Midbrain (tissue), 1 donor: ENCODE measurements at regions not wholly inside any gene's neighbourhood (a gene's known extent, or its start where the extent isn't known, plus 50 kb on each side); places are given as distances from the start of the nearest gene placed in this dataset.
"Not testable (repeated sequence)": the region's sequence is repeated elsewhere in the genome, so short reads cannot be mapped to it uniquely, and the experiment has no call there.

Experiments
- DNase-seq: peaks from one replicate; lab custom pipeline; 2025; lab: John Stamatoyannopoulos, UW

DNA sequence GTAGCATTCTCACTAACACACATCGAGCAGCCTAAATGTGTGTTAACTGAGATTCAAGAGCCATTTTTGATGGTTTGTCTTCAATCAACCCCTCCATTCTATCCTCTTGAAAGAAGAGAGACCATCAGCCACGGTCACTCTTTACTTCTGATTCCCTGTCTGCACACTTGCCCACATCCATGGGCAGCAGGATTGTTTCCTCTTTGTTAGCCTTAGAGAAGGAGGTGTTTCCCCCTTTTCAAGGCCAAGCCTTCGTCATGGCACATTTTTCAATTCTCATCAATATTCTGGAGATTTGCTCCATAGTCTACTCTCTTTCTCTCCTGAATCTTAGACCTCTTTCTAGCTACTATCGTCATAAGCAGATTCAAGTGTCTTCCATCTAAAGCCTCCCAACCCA lies 522.4 kb upstream of the NAALADL2 start:
- no peak for DNase-seq

DNA sequence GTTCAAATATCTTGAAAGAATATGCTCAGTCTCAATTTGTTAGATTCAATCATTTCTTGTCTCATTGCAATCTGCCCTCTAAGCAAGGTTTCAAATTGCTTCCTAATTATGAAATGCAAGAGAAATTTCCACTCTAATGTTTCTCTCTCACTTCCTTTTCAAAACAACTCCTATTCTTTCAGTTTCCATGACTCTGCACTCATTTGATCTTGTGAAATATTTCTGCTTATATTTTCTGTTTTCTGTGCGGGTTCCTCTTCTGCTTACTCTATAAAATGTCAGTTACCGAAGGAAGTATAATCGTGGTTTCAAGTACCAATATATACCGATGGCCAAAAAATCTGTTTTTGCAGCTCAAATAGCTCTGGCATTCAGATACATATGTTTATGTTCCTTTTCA lies 521.9 kb upstream of the NAALADL2 start:
- no peak for DNase-seq

DNA sequence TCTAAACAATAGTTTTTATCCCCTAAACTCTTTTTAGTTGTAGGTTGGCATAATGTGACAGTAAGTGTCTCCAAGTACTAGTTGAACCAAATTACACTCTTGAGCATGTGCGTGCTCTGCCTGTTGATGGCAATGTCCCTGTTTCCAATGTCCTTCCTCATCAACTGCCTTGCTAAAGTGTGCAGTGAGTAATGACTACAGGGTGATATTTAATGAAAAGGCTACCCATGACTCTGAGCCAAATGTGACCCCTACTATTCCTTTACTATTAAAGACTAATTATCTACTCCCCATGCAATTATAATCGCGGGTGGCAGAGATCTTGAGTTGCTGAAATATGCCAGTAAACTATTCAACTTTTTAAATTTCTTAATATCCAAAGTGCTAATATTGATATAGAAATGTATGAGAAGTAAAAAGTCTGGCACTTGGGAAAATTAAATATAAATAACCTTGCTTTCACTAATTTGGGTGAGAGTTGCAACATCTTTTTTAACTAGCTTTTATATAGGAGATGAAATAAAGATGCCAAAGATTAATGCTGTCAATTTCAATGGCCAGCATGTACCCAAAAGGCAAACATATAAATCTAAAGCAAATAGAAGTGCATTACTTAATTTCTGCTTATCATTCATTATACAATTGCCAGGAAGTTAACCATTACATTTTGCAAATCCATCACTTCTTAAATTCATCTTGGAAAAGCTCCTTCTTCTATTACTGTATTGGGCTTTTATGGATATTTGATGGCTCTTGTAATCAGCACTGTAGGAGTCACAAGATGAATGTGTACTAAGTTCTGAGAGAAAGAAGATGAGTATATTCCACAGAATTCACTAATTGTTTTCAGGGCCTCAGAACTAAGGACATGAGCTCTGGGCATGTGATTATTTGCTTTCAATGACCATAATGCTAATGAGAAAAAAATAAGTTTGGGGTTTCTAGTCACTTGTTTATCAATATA lies 518.2 kb upstream of the NAALADL2 start:
- DNase-seq: no peak

DNA sequence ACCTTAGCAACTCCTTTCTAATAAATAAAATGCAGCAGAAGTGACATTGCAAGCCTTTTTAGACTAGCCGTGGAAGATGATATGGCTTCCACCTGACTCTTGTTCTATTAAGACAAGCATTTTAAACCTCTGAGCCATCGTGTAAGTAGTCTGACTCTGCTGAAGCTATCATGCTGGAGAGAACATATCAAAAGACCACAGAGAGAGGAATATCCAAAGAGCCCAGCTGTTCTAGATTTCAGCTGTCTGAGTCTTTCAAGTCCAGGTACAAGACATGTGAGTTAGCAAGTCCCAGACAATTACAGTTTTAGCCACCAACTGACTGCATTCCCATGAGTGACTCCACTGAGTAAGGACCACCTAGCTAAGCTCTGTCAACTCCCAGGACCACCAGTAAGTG lies 517.0 kb upstream of the NAALADL2 start:
- DNase-seq: no peak

- no peak for DNase-seq
Observed at GRCh38 chr3:174342941-174343501, 516.1 kb upstream of the NAALADL2 start.

- no peak for DNase-seq
Observed at GRCh38 chr3:174346141-174346540, 513.0 kb upstream of the NAALADL2 start.

DNA sequence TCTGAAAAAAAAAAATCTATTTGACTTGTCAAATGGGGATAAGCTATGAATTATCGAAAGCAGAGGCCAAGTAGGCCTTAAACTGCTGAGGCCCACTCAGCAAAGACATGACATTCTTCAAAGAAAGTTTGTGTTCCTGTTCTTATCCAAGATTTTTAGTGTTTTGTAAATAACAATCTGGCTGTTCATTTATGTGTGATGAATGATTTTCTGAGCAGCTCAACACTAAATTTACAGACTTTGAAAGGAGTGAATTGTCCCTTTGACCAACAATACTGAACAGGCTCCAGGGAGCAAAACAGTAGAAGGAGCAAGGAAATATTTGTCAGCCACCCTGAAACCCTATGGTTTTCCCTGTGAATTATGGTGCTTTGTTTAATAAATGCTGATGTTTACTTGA lies 512.6 kb upstream of the NAALADL2 start:
- no peak for DNase-seq

DNA sequence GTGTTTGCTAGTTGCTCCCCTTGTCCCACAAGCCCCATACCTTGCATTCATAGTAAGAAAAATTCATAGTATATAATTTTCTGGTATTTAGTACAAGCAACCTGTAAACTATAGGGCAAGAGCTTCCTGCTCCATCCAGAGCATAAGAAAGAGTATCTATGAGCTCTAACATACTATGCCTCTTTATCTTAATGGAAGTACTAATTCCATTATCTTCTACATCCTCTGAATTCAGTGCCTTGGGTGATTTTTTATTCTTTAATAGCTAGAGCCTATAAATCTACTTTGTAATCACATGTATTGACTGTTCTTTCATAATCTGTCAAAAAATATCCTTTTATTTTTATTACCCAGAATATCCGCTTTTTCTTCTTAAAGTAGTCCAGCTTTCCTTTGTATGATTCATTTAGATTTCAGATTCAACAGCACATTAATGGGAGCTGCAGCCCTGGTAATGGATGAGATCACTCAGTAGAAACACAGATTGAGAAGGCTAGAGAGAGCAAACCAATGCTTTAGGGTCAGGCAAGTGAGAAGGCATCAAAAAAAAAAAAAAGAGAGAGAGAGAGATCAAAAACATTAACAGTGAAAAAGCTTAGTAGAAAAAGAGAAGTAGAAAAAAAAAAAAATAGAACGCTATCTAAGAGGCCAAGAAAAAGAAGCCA lies 511.5 kb upstream of the NAALADL2 start:
- no peak for DNase-seq

GRCh38 chr3:174352227-174352626 lies 506.9 kb upstream of the NAALADL2 start:
- no peak for DNase-seq

- DNase-seq: no peak
Observed at GRCh38 chr3:174355505-174355904, 503.6 kb upstream of the NAALADL2 start.

DNA sequence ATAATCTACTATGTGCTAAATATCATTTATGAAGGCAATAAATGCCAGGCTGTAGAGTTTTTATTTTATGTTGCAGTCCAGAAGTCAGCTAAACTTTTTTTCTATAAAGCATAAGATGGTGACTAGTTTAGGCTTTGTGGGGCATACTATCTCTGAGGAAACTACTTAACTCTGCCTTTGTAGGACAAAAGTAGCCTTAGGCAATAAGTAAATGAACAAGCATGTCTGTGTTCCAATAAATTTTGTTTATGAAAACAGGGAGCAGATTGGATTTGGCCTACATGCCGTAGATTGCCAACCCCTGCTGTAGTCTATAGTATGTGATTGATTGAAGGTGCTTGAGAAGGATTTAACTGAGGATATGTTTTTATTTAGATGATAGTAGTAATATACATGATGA lies 502.5 kb upstream of the NAALADL2 start:
- DNase-seq: no peak

- DNase-seq: no peak
Observed at GRCh38 chr3:174358252-174358651, 500.9 kb upstream of the NAALADL2 start.

DNA sequence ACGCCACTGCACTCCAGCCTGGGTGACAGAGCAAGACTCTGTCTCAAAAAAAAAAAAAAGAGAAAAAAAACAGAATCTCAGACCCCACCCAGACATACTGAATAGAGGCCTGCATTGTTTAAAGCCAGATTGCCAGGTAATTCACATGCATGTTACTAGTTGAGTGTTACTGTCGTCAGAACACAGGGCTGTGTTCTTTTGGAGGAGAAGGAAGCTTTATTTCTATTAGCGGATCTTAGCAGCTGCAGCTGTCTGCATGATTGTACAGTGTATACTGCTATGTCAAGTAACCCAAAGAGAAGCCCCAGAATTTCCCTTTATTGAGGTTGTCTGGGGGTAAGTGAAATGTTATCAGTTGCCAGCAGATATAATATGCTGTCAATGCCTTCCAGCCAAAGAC lies 496.6 kb upstream of the NAALADL2 start:
- DNase-seq: no peak

- DNase-seq: no peak
Observed at GRCh38 chr3:174363256-174363655, 495.9 kb upstream of the NAALADL2 start.

GRCh38 chr3:174365796-174366195 lies 493.3 kb upstream of the NAALADL2 start:
- no peak for DNase-seq

DNA sequence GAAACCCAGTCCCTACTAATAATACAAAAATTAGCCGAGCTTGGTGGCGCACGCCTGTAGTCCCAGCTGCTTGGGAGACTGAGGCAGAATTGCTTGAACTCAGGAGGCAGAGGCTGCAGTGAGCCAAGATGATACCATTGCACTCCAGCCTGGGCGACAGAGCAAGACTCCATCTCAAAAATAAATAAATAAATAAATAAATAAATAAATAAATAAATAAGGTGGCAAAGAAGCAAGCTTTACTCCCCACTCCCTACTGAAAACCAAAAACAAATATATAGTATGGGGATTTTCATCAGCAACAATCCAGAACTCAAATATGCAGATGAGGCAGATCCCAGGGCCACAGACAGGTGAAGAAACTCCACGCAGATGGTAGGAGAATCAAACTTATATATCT lies 492.2 kb upstream of the NAALADL2 start:
- not testable (repeated sequence) for DNase-seq

GRCh38 chr3:174376346-174376745 lies 482.8 kb upstream of the NAALADL2 start:
- DNase-seq: no peak

GRCh38 chr3:174377096-174377495 lies 482.0 kb upstream of the NAALADL2 start:
- no peak for DNase-seq

DNA sequence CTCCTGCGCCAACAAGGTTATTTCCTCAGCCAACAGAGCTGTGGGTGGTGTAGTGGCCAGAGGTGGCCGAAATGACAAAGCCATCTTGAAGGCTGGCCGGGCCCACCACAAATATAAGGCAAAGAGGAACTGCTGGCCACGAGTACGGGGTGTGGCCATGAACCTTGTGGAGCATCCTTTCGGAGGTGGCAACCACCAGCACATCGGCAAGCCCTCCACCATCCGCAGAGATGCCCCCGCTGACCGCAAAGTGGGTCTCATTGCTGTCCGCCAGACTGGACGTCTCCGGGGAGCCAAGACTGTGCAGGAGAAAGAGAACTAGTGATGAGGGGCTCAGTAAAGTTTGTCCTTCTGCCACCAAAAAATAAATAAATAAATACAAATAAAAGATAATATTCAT lies 481.4 kb upstream of the NAALADL2 start:
- no peak for DNase-seq

GRCh38 chr3:174382878-174383277 lies 476.3 kb upstream of the NAALADL2 start:
- DNase-seq: no peak

DNA sequence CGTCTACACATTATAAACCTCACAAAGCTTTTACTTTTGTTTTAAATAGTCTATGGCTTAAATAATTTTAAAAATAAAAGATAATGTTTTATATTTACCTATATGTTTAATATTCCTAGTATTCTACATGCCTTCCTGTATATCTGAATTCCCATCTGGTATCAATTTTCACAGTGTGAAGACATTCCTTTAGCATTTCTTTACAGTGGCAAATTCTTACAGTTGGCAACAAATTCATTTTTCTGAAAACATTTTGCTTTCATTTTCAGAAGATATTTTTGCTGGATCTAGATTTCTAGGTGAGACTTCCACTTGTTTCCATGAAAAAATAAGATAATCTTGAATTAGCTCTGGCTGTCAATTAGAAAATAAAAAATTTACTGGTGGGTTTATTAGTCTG lies 471.4 kb upstream of the NAALADL2 start:
- no peak for DNase-seq

GRCh38 chr3:174397848-174398247 lies 461.3 kb upstream of the NAALADL2 start:
- DNase-seq: no peak

DNA sequence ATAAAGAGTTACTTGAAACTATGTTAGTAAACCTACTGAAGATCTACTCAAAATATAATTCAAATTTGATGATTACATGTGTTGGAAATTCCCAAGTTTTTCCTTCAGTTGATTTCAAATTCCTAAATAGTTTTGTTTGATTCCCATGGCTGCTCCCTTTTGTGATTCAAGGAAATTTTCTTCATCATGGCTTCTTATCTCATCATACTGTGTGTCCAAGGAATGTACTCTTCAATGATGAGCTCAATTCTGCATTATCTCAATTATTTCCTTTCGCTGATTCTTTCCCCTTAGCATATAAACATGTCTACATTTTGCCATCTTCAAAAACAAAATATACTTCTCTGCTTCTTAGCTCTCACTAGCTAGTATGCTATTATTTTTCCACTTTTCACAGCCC lies 460.4 kb upstream of the NAALADL2 start:
- DNase-seq: no peak
